HG03520 (cell line): ENCODE measurements at regions not wholly inside any gene's neighbourhood (a gene's known extent, or its start where the extent isn't known, plus 50 kb on each side); places are given as distances from the start of the nearest gene placed in this dataset.
"Not testable (repeated sequence)": the region's sequence is repeated elsewhere in the genome, so short reads cannot be mapped to it uniquely, and the experiment has no call there.

Source experiments
- ATAC-seq: cut with Tn5 transposase; IDR thresholded peaks from one replicate; pipeline ENCODE4 v1.9.1; 2021; ENCODE audit warnings: mild to moderate bottlenecking, moderate library complexity; ENCODE audit not compliant: unreplicated experiment

DNA sequence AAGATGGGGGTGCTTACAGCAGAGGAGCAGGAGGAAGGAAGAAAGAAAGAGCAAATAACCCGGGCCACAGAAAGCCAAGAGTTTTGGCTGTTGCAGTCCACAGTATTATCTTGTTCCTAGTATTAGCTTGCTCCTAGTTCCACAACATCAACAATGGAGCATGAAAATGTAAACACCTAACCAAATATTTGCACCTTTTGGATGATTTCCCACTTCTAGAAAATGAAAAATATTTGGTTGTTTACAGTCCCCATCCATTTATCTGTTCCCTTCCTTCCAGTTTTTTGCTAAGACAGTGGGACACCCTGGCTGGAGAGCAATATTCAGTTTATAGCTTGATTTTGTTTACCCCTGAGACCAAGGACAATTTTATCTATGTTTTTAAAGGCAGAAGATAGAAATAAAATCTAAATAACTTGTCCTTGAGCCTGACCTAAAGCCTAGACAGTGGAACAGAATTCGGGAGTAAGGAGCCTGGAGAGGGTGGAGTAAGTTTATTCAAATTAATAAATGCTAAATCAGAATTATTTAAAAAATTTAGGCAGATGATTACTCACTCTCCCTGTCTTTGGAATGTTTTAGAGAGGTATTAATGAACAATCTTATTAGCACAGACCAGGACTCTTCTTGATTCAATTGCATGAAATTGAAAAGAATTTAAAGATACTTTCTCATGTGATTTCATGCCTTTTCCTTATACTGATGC, 51.6 kb downstream of the RESF1 start:
- no peak for ATAC-seq

DNA sequence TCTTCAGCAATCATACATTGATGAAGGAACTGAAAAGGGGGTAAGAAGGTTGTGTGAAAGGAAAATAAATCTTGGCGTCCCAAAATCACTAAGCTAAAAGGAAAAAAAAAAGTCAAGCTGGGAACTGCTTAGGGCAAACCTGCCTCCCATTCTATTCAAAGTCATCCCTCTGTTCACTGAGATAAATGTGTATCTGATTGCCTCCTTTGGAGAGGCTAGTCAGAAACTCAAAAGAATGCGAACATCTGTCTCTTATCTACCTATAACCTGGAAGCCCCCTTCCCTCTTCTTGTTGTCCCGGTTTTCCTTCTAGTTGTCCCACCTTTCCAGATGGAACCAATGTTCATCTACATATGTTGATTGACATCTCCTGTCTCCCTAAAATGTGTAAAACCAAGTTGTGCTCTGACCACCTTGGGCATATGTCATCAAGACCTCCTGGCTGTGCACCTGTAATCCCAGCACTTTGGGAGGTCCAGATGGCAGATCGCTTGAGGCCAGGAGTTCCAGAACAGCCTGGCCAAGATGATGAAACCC, 53.1 kb downstream of the RESF1 start:
- no peak for ATAC-seq

DNA sequence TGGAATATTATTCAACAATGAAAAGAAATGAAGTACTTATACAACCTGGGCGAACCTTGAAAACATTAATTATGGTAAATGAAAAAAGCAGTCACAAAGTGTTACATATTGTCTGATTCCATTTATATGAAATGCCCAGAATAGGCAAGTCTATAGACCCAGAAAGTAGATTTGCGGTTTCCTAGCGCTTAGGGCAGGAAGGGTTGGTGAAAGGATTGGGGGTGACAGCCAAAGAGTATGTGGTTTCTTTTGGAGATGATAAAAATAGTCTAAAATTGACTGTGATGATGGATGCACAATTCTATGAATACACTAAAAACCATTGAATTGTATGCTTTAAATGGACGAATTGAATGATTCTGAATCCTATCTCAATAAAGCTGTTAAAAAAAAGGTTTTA, 55.8 kb downstream of the RESF1 start:
- ATAC-seq: no peak

DNA sequence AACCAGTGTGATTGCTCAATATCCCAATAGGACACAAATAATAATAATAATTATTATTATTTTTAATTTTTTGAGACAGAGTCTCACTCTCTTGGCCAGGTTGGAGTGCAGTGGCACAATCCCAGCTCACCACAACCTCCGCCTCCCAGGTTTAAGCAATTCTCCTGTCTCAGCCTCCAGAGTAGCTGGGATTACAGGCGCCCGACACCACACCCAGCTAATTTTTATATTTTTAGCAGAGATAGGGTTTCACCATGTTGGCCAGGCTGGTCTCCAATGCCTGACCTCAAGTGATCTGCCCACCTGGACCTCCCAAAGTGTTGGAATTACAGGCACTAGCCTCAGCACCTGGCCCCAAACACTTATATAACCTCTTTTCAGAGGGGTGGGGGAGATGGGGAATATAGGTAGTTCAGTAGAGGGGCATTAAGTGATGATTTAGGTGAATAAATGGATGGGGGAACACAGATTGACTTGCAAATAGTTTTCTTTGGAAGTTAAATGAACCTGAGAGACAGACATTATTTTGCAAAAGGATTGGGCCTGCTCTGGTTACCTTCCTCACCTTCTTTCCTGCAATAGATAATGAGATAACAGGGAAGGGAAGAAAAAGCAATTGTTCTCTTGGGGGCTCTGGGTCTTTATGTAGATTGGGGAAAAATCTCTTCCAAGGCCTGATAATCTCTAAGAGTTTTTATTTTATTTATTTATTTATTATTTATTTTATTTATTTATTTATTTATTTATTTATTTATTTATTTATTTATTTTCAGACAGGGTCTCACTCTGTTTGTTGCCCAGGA, 57.7 kb downstream of the RESF1 start:
- no peak for ATAC-seq

DNA sequence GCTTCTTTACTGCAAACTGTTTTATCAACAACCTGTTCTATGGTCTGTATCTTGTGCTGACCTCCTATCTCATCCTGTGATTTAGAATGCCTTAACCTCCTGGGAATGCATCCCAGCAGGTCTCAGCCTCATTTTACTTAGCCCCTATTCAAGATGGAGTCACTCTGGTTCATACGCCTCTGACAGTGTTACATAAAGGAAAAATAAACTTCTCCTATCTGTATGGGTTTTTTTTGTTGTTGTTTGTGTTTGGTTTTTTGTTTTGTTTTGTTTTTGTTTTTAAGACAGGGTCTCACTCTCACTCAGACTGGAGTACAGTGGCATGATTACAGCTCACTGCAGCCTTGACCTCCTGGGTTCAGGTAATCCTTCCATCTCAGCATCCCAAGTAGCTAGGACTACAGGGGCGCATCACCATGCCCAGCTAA, 62.1 kb downstream of the RESF1 start:
- ATAC-seq: no peak

DNA sequence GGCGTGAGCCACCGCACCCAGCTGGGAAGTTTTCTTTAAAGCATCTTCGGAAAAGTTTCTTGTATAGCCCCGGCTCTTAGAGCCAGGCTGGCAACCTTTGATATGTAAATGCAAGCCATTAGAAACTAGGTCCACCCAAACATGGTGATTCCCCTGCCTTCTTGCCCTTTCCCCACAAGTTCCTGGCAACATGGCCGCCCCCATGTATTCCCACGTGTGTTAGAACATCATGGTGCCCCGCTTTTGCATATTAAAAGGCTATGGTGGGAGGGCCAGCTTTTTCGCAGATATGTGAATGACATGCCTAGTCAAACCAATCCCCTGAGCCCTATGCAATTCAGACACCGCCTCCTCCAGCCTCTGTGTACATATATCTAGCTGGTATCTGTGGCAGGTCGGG, 63.2 kb downstream of the RESF1 start:
- not testable (repeated sequence) for ATAC-seq

DNA sequence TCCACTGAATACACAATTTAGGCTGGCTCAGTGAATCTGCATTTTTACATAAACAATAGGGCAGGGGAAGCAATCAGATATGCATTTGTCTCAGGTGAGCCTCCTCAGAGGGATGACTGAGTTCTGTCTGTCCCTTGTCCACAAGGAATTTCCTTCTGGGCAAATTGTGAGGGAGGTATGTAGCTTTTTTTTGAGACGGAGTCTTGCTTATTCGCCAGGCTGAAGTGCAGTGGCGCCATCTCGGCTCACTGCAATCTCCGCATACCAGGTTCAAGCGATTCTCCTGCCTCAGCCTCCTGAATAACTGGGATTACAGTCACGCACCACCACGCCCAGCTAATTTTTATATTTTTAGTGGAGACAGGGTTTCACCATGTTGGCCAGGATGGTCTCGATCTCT, 64.6 kb downstream of the RESF1 start:
- not testable (repeated sequence) for ATAC-seq

DNA sequence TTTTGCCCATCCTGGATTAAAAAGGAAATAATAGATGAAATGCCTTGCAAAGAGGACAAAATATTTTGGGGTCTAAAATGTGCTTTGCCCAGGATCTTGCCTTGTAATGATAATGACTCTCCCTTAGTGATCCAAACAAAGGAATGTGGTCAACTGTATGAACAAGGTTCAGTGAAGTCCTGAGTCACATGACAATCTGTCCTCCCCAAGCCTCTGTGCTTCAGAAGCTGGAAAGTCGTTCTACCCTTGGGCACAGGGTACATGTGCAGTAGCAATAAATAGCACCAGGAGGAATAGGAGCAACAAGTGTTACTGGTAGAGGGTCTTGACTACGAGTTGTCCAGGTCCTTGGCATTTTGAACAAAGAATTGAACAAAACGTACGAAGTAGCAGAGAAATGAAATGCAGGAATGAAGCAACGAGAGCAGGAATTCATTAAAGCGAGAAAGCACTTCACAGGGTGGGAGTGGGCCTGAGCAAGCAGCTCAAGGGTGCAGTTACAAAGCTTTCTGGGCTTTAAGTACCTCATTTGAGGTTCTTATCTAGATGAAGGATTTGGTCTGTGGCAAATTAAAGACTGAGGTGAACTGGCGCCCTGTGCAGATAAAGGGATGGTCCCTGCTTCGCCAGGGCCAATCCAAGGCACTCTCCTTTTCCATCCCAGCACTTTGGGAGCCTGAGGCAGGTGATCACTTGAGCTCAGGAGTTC, 65.8 kb downstream of the RESF1 start:
- ATAC-seq: no peak

DNA sequence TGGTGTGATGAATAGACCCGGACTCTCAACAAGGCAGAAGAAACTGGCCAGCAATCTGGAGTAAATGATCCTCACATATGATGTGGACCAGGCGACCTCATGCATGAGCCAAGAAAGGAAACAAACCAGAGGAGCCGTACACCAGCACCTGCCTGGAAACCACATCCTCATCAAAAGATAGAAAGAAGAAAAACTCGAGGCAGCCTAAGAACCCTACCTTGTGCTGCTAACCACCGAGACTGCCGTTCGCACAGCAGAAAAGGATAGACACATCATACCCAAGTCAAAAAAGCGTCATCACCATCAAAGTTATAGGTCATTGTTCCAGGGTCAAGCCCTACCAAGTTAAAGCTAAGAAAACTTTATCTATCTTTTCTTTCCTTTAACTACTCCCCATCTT, 66.7 kb downstream of the RESF1 start:
- ATAC-seq: peak; percentile 81

DNA sequence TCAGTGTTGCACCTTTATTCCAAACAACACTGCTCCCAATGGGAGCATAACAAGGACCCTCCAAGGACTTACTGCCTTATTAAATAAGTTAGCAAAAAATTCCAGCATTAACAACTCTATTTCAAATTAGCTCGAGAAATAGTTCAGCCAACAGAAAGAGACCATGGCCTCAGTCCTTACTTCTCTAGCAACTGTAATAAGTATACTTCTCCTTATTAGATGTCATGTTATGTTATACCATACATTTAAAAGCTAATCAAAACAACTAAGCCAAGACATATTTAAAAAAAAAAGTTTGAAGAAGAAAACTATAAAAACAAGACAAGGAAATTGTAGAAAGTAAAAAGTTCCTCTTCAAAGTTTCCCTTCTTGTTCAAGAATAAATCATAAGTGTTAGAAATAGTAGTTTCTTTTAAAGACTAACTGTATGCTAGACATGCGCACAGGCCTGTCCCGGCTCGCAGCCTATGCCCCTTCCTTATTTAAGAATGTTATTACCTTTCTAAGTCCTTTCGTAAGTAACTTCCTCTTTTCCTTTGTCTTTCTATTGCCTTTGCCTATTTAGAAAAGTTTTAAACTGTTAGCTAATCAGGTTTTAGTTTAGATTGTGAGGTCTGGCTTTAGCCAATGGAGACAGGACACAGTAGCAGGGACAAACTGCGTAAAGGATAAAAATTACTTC, 68.6 kb downstream of the RESF1 start:
- ATAC-seq: no peak

DNA sequence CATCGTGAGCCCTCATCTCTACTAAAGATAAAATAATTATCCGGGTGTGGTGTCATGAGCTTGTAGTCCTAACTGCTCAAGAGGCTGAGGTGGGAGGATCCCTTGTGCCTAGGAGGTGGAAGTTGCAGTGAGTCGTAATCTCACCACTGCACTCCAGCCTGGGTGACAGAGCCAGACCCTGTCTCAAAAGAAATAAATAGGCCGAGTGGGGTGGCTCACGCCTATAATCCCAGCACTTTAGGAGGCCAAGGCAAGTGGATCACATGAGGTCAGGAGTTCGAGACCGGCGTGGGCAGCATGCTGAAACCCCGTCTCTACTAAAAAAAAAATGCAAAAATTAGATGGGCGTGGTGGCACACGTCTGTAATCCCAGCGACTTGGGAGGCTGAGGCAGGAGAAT, 70.9 kb downstream of the RESF1 start:
- ATAC-seq: no peak

DNA sequence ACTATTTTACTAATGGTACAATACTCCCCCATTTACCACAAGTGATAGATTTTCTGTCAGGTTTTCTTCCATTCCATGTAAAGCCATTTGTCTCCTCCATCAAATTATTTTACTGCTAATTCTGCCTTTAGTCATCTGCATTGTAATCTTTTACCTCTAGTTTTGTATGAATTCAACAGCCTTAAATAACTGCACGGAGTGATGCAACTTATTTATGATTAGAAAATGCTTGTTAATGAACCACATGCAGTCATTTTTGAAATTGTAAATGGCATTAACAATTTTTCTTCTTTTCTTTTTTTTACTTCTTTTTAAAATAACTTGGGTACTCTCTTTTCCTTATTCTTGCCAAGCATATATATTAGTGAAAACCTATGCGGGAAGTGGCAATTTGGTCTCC, 71.5 kb downstream of the RESF1 start:
- no peak for ATAC-seq

DNA sequence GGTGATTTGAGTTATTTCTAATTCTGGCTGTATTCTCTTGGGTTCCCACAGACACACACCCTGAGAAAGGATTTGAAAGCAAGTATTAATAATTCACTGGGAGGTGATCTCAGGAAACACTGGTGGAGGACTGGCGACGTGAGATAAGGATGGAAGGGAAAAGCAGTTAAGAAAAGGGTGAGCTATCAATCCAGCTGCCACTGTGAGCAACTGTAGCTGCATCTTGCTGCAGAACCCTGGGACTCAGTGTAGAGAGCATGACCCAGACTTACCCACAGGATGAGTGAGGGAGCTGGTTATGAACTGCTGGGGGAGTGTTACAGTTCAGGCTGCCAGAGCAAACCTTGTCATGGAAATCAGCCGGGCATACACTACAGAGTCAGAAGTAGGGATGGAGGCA, 71.9 kb downstream of the RESF1 start:
- no peak for ATAC-seq

DNA sequence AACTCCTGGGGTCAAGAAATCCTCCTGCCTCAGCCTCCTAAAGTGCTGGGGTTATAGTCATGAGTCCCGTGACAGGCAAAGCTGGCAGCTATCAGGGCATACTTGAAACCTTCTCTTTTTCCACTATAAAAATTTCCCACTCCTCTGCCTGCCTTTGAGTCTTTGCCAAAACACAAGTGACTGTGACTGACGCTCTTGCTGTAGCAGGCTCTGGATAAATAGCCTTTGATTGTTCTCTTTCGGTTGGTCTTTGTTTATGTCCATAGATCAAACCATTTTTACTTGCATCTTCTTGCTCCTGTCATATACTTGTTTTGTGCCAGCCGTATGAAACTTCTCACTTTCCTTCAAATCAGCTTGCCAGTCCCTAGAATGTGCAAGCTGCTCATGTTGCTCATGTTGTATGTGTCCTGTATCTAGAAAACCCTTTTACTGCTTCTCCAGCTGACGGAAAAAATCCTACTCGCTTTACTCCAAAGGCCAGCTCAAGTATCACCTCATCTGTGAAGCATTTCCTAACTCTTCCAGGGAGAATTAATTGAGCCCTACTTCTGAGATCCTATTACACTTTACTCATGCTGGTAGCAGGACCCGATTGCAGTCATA, 73.1 kb downstream of the RESF1 start:
- no peak for ATAC-seq

DNA sequence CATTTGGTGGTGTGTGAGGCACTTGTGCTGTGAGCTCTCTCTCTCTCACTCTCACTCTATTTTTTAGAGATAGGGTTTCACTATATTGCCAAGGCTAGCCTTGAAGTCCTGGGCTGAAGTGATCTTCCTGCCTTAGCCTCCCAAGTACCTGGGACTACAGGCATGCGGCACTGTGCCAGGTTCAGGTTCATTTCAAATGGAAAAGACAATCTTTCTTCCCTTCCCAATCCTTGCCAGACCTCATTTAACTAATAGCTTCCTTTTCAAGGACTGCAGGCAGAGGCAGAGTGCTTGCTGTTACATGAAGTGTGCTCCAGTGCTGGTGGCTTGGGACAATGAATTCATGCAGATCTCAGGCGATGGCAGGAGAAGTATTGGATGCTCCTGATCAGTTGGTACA, 73.2 kb upstream of the BICD1 start:
- no peak for ATAC-seq

DNA sequence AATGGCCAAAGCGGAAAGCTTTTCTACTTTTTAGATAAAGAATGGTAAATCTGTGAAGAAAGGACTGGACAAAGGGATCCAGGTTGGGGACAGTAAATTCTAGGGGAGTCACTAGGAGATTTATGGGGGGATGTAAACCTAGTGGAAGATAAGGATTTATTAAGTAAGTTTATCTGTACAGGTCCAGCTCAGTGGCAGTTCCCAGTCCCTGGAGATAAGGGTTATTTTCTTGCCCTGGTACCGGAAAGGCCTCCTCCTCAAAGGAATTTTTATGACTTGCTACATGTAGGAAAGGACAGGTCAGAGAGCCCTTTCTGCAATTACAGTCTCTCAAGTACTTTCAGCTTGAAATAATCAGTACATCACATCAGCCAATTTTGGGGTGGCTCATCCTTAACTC, 72.6 kb upstream of the BICD1 start:
- no peak for ATAC-seq

DNA sequence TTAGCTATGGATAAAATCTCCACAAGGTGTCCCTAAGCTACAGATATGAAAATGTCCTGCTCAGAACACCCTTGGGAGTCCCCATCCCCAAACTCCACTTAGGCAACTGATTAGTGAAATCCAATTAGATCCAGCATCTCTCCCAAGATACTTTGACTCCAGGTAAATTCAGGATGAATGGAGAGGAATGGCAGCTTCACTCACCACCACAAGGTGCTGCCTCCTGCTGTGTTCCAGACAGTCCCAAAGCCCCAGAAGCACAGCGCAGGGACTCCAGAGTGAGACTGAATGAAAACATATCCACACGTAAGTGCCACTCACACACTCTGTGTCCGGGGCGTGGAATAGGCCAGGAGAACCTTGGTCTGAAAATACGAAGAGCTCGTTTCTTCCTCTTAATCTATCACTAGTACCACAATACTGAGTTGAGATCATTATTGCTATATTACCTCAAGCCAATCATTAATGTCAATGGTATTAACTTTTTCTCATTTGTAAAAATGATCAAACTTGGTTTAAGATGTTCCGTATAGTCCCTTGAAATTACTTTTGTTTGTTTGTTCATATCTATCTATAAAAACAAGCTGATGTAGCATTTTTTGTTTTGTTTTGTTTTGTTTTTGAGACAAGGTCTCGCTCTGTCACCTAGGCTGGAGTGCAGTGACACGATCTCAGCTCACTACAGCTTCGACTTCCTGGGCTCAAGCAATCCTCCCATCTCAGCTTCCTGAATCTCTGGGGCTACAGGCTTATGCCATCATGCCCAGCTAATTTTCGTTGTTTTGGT, 70.0 kb upstream of the BICD1 start:
- no peak for ATAC-seq

DNA sequence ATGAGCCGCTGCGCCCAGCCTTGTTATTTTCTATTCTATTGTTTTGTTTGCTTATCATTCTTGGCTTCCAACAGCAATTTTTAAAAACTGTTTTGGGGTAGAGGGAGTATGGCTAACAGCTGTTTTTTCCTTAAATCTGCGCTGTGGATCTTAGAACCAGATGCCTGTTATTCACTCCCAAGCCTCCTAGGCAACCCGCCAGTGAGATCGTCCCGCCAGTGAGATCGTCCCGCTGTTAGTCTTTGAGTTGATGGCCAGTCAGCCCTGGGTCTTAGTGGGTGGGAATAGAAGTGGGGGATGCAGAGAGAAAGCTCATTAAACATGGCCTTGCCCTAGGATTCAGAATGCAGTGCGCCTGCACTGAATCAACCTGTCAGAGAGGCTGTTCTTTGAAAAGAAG, 67.3 kb upstream of the BICD1 start:
- ATAC-seq: no peak

DNA sequence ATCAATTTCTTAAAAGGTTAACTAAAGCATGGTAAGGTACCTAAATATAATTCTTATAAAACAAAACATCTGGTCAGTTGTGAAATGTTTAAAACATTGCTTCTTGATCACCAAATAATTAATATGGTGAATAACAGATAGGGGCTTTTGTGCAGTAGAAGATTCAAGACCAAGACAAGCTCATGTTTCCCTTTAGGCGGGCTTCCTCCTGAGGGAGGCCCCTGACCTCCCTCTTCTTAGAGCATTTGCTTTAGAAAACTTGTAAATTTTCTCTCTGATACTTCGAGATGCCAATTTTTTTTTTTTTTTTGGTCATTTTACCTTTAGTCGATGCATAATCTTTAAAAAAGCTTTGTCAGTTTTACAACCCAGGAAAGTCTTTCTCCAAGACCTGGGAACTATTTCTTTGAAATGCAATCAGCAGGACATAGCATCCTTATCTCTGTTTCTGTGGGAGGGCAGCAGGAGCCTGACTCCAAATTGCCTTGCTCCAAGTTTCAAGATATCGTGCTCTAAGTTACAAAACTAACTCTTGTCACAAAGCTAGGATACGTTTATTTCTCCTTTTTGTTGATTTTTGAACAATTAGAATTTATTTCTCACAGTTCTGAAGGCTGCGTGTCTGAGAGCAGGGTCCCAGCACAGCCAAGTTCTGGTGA, 66.6 kb upstream of the BICD1 start:
- ATAC-seq: no peak
